PFSK-1 (cell line): ENCODE measurements at regions not wholly inside any gene's neighbourhood (a gene's known extent, or its start where the extent isn't known, plus 50 kb on each side); places are given as distances from the start of the nearest gene placed in this dataset.

Source experiments
- FOXP2 ChIP-seq: optimal IDR thresholded peaks from 2 replicates; pipeline ENCODE3; 2011; ENCODE audit warnings: borderline replicate concordance, control low read depth, inconsistent platforms; ENCODE audit not compliant: insufficient read depth; ENCODE audit errors: extremely low read length, extremely low read depth
- POLR2AphosphoS5 ChIP-seq: IDR thresholded peaks from 2 replicates; pipeline ENCODE4 v1.6.1; 2012; ENCODE audit warnings: low read depth, mild to moderate bottlenecking, control low read depth, low read length, moderate library complexity

DNA sequence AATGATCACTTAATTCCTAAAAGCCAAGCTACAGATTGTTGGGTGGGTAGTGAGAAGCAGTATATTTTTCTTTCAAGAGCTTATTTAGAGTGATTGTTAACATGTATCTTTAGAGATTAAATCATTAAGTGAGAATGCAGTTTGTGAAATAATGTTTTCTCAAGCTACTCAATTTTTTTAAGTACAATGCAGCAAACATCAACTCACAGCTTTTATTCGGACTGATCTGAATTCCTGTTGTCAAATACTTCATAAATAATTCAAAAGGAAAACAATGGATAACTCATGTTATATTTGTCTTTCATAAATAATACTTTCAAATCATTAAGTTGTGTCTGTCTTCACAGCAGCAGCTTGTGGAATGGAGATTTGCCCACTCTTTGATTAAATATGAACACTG is 271.1 kb upstream of the DEPDC1 start:
- no peak for TF ChIP-seq FOXP2
- no peak for TF ChIP-seq POLR2AphosphoS5
